Putamen (tissue), 1 donor: ENCODE measurements at regions not wholly inside any gene's neighbourhood (a gene's known extent, or its start where the extent isn't known, plus 50 kb on each side); places are given as distances from the start of the nearest gene placed in this dataset.

Experiments used
- DNase-seq: peaks from one replicate; pipeline ENCODE4 v3.0.0-alpha.2; 2016; ENCODE audit warnings: low spot score

- peak; percentile 38 for DNase-seq
These were observed 50.9 kb upstream of the PKP2 start for GRCh38 chr12:32947206-32948067.

- no peak for DNase-seq
These were observed 50.0 kb upstream of the PKP2 start for GRCh38 chr12:32946504-32947131.
